ENCODE measurements at regions not wholly inside any gene's neighbourhood (a gene's known extent, or its start where the extent isn't known, plus 50 kb on each side); places are given as distances from the start of the nearest gene placed in this dataset.

- TF ChIP-seq CREB1 (CRISPR knock-in tag; IDR thresholded peaks at IDR 0.05) (no peak), CTCF (IDR thresholded peaks at IDR 0.05) (no peak), GABPB1 (CRISPR knock-in tag; IDR thresholded peaks at IDR 0.05) (no peak), ATF6 (CRISPR knock-in tag; IDR thresholded peaks at IDR 0.05) (no peak), GRHL2 (CRISPR knock-in tag; IDR thresholded peaks at IDR 0.05; ENCODE audit: insufficient replicate concordance, severe bottlenecking) (no peak)
- TF ChIP-seq, protein P1, sequence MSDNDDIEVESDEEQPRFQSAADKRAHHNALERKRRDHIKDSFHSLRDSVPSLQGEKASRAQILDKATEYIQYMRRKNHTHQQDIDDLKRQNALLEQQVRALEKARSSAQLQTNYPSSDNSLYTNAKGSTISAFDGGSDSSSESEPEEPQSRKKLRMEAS (CRISPR knock-in tag; IDR thresholded peaks at IDR 0.05), result no peak
Measured at GRCh38 chr10:90171014-90171722, 469.8 kb downstream of the KIF20B start.

Measured in WTC11 (cell line).